ENCODE measurements at regions not wholly inside any gene's neighbourhood (a gene's known extent, or its start where the extent isn't known, plus 50 kb on each side); places are given as distances from the start of the nearest gene placed in this dataset.

- H3K4ac ChIP-seq (ENCODE audit: low read depth, low read length), result no peak overlapping the region
- ChIA-PET CTCF (no interaction called here), POLR2A (ENCODE audit: unreplicated experiment) (no interaction called here)
- no TSS peak for BruUV-seq (replicated peaks)
- H2BK20ac ChIP-seq (ENCODE audit: low read depth, low read length), result no peak overlapping the region
- H2BK120ac ChIP-seq (ENCODE audit: low read depth, low read length), result no peak overlapping the region
- H3K56ac ChIP-seq (ENCODE audit: extremely low read depth, insufficient read depth, low read length), result no peak overlapping the region
- H3K27ac ChIP-seq (ENCODE audit: insufficient read depth, low read length), result no peak overlapping the region
- H2AK5ac ChIP-seq (ENCODE audit: low read depth, low read length), result no peak overlapping the region
- no peak overlapping the region for H2AK9ac ChIP-seq (replicated peaks; ENCODE audit: low read depth, low read length, poor library complexity)
- no CpG with 5 or more reads among the region's 2 CpGs for WGBS, 2 experiments (ENCODE audit: extremely low coverage in 2 of 2, insufficient read length in 1 of 2)
- H3K23ac ChIP-seq (ENCODE audit: low read depth, low read length), result no peak overlapping the region
- H3K4me2 ChIP-seq (ENCODE audit: low read depth, low read length), result no peak overlapping the region
- no peak overlapping the region for H2AFZ ChIP-seq (replicated peaks; ENCODE audit: low read length, poor library complexity)
- H3K79me1 ChIP-seq (ENCODE audit: low read depth in 1 of 2, low read length in 2 of 2), result no peaks in the 10 kb centered on the region
- no peak for ATAC-seq (ENCODE audit: low read depth)
- no peak for DNase-seq
- no peak for TF ChIP-seq MAFK (IDR thresholded peaks at IDR 0.05; ENCODE audit: low read depth, low read length)
- no peak for TF ChIP-seq RCOR1 (IDR thresholded peaks at IDR 0.05; ENCODE audit: insufficient replicate concordance, low read length)
- no peak for TF ChIP-seq CEBPB (IDR thresholded peaks at IDR 0.05; ENCODE audit: low read depth, low read length)
- TF ChIP-seq RAD21 (IDR thresholded peaks at IDR 0.05; ENCODE audit: low read length), result no peak
- no peak for TF ChIP-seq CTCF (conservative IDR thresholded peaks at IDR 0.05; ENCODE audit: low read depth, low read length)
- TF ChIP-seq SMC3 (IDR thresholded peaks at IDR 0.05; ENCODE audit: low read depth, low read length), result no peak
- TF ChIP-seq ELK1 (IDR thresholded peaks at IDR 0.05; ENCODE audit: borderline replicate concordance, low read depth, low read length), result no peak
- no peak for TF ChIP-seq BHLHE40 (IDR thresholded peaks at IDR 0.05; ENCODE audit: low read depth, low read length)
- no peak for TF ChIP-seq MXI1 (IDR thresholded peaks at IDR 0.05; ENCODE audit: borderline replicate concordance, low read depth, low read length)
- no peak for TF ChIP-seq MAZ (IDR thresholded peaks at IDR 0.05; ENCODE audit: borderline replicate concordance, low read depth, low read length)
- TF ChIP-seq FOS (IDR thresholded peaks at IDR 0.05; ENCODE audit: low read depth, low read length), result no peak
- TF ChIP-seq POLR2A (IDR thresholded peaks at IDR 0.05; ENCODE audit: low read depth, low read length), result no peak
- TF ChIP-seq USF2 (IDR thresholded peaks at IDR 0.05; ENCODE audit: low read depth, low read length), result no peak
- no peak overlapping the region for H3K14ac ChIP-seq (replicated peaks; ENCODE audit: low read depth, low read length)
- peaks cover 5% of the 10 kb centered on the region for H3K9me3 ChIP-seq (ENCODE audit: control insufficient read depth, insufficient read depth, low read length)
- no peaks in the 10 kb centered on the region for H4K20me1 ChIP-seq (ENCODE audit: insufficient read depth, low read length)
- dilution Hi-C loops (cut with HindIII; ENCODE audit: low sequenced_read_pairs, unreplicated experiment), result no loop called here
- no peak overlapping the region for H3K4me3 ChIP-seq (ENCODE audit: insufficient read depth, low read depth, low read length)
- no peak overlapping the region for H3K9ac ChIP-seq (ENCODE audit: low read depth, low read length)
- intact Hi-C loops (cut with micrococcal nuclease), result no loop called here
- H3K18ac ChIP-seq (ENCODE audit: low read depth, low read length), result no peak overlapping the region
- H3K27me3 ChIP-seq (ENCODE audit: control insufficient read depth, insufficient read depth, low read length), result no peaks in the 10 kb centered on the region
- no peak overlapping the region for H4K91ac ChIP-seq (ENCODE audit: insufficient read depth, low read depth, low read length)
- H4K5ac ChIP-seq (ENCODE audit: low read depth, low read length), result no peak overlapping the region
- no peak overlapping the region for H2BK5ac ChIP-seq (ENCODE audit: low read depth, low read length, poor library complexity, severe bottlenecking)
- no peaks in the 10 kb centered on the region for H3K9me1 ChIP-seq (ENCODE audit: insufficient read depth, low read length)
- H4K8ac ChIP-seq (ENCODE audit: low read depth in 2 of 2, low read length in 2 of 2), result no peak overlapping the region
- H3K4me1 ChIP-seq (ENCODE audit: control insufficient read depth, insufficient read depth, low read length), result no peaks in the 10 kb centered on the region
- in situ Hi-C loops (cut with MboI; ENCODE audit: low sequenced_read_pairs), result no loop called here
- no peak overlapping the region for H2BK15ac ChIP-seq (ENCODE audit: low read depth, low read length)
- H3K36me3 ChIP-seq (ENCODE audit: control insufficient read depth, insufficient read depth, low read length), result no peaks in the 10 kb centered on the region
Measured at GRCh38 chr6:63140692-63141318, 70.5 kb upstream of the FKBP1C start.

All from IMR-90 (cell line).